Duodenal mucosa (tissue), 2 donors: ENCODE measurements at regions not wholly inside any gene's neighbourhood (a gene's known extent, or its start where the extent isn't known, plus 50 kb on each side); places are given as distances from the start of the nearest gene placed in this dataset.

Source experiments
- H3K27ac ChIP-seq: one replicate; pipeline ENCODE4 v1.7.0; 2013; ENCODE audit warnings: low read depth, low read length
- H3K27me3 ChIP-seq, 2 donors: one replicate each; pipeline ENCODE4 v1.7.0; 2013; ENCODE audit warnings: low read length in 2 of 2, control low read depth in 1 of 2; ENCODE audit not compliant: insufficient read depth in 2 of 2, control insufficient read depth in 1 of 2
- H3K36me3 ChIP-seq, 2 donors: one replicate each; pipeline ENCODE4 v1.7.0; 2013; ENCODE audit warnings: low read length in 2 of 2, control low read depth in 1 of 2; ENCODE audit not compliant: insufficient read depth in 2 of 2, control insufficient read depth in 1 of 2
- H3K4me1 ChIP-seq, 2 donors: one replicate each; pipeline ENCODE4 v1.7.0; 2013; ENCODE audit warnings: low read length in 2 of 2, control low read depth in 1 of 2; ENCODE audit not compliant: insufficient read depth in 2 of 2, control insufficient read depth in 1 of 2
- H3K4me3 ChIP-seq, 2 donors: one replicate each; pipeline ENCODE4 v1.7.0; 2013; ENCODE audit warnings: low read length in 2 of 2, low read depth in 1 of 2
- H3K9ac ChIP-seq, 2 donors: one replicate each; pipeline ENCODE4 v1.7.0; 2013; ENCODE audit warnings: low read length in 2 of 2, low read depth in 1 of 2
- H3K9me3 ChIP-seq, 2 donors: one replicate each; pipeline ENCODE4 v1.7.0; 2013; ENCODE audit warnings: low read length in 2 of 2, control low read depth in 1 of 2; ENCODE audit not compliant: control insufficient read depth in 1 of 2

DNA sequence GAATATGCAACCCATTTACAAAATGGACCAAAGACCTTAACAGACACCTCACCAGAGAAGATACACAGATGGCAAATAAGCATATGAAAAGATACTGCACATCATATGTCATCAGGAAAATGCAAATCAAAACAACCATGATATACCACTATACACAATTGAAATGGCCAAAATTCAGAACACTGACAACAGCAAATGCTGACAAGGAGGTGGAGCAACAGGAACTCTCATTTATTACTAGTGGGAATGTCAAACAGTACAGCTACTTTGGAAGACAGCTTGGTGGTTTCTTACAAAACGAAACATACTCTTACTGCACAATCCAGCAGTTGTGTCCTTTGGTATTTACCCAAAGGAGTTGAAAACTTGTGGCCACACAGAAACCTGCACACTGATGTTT, 50.0 kb upstream of the PCGF5 start:
- H3K27ac ChIP-seq, result no peak overlapping the region
- no peaks in the 10 kb centered on the region for H3K36me3 ChIP-seq
- H3K4me1 ChIP-seq, result no peaks in the 10 kb centered on the region
- no peak overlapping the region for H3K4me3 ChIP-seq
- H3K9ac ChIP-seq, result no peak overlapping the region
- H3K9me3 ChIP-seq, result peaks cover 0 to 5% of the 10 kb centered on the region in 2 donors
- no peaks in the 10 kb centered on the region for H3K27me3 ChIP-seq
